GM18951 (cell line): ENCODE measurements at regions not wholly inside any gene's neighbourhood (a gene's known extent, or its start where the extent isn't known, plus 50 kb on each side); places are given as distances from the start of the nearest gene placed in this dataset.
"Not testable (repeated sequence)": the region's sequence is repeated elsewhere in the genome, so short reads cannot be mapped to it uniquely, and the experiment has no call there.

Source experiments
- POLR2A ChIP-seq: IDR thresholded peaks from 4 replicates; pipeline ENCODE4 v1.6.1; 2011; ENCODE audit warnings: mild to moderate bottlenecking; ENCODE audit not compliant: insufficient read length, insufficient read depth; ENCODE audit errors: extremely low read depth
- in situ Hi-C: fragments of 300-500 bp; cut with MboI; formaldehyde crosslinking; loops from one replicate; pipeline ENCODE4 v1.12.0; 2022; ENCODE audit warnings: low sequenced_read_pairs, mixed read lengths, inconsistent platforms; ENCODE audit not compliant: unreplicated experiment

DNA sequence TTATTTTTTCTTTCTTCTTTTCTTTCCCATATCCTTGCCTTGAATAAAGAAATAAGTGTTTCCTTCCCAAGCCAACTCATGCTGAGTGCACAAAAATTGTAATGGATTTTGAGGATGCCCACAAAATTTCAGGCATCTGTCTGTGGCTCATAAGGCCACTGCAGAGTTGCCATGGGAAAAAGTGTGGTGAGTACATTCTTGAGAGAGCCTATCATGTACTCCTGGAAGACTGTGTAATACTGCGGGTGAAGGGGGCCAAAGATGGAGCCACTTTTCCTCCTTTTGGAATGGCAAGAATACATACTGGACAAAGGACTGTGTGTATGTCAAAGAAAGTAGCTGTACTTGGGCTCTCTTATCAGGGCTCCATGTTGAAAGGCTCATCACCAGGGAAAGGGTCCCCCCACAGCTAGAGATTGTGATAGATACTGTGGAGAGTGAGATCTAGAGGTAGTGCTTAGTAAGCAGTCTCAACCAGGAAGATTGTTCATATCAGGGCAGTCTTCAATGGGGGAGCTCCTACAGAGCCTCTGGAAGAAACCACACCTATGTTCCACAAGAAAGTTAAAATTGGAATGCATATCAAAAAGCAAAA, 341.6 kb upstream of the KCND2 start:
- no peak for TF ChIP-seq POLR2A
- in situ Hi-C loops = loop anchor here (25.0 kb wide), 2 partner anchors 331 to 631 kb away; partner anchors contain the start of gene KCND2

DNA sequence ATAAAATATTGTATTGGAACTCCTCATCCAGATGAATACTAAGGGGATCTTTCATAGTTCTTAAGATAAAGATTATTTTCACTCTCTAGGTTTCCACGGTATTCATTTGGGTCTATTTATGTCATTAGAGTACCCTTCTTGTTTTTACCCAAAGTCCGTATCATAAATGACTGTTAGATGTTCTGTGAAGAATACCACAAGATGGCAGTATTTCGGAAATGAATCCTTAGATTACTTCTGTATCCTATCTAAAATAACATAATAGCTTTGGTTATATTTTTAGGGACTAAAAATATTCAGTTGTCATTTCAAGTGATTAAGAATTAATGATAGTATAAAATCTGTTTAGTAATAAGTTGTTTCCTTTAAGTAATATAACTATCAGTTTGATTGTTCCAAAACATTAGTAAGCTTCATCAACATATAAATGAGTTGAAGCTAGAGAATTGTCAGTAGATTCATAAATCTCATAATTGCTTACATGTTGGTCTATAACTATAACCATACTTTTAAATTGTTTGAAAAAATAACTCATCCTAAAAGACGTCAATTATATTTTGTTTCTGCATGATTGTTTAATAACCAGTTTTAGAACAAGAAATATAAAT, 337.5 kb upstream of the KCND2 start:
- no peak for TF ChIP-seq POLR2A
- in situ Hi-C loops = loop anchor here (25.0 kb wide), 2 partner anchors 327 to 627 kb away; partner anchors contain the start of gene KCND2

DNA sequence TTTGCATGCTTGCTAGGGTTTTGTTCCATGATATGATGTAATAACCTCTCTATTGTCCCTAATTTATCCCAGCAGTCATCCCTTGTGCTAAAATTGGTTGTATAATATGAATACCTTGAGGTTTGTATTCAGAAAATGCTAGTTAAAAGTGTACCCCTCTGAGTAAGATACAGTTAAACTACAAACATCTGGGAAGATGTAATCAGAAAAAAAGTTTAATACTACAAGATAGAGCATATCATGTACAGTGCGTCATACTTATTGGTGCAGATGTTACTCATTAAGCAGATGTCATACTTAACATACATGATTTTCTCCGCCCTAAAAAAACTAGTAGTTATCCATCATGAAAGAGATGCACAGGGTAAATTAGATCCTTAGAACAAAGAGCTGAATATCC, 336.1 kb upstream of the KCND2 start:
- in situ Hi-C loops = loop anchor here (25.0 kb wide), 2 partner anchors 325 to 625 kb away; partner anchors contain the start of gene KCND2
- TF ChIP-seq POLR2A = no peak

DNA sequence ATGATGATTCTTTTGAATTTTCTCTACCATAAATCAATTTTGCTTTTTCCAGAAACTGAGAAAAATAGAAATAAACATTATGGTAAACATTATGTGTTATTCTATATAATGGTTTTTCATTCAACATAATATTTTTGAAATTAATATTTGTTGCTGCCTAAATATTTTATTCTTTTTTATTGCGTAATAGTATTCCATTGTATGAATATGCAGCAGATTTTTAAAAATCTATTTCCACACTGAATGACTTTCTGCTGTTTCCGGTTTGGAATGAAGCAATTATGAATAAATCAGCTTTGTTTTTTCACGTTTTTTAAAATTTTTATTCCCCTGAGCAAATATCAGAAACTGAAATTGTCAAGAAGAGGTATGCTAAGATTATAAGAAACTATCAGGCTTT, 335.2 kb upstream of the KCND2 start:
- in situ Hi-C loops = loop anchor here (25.0 kb wide), 2 partner anchors 325 to 625 kb away; partner anchors contain the start of gene KCND2
- TF ChIP-seq POLR2A = no peak

DNA sequence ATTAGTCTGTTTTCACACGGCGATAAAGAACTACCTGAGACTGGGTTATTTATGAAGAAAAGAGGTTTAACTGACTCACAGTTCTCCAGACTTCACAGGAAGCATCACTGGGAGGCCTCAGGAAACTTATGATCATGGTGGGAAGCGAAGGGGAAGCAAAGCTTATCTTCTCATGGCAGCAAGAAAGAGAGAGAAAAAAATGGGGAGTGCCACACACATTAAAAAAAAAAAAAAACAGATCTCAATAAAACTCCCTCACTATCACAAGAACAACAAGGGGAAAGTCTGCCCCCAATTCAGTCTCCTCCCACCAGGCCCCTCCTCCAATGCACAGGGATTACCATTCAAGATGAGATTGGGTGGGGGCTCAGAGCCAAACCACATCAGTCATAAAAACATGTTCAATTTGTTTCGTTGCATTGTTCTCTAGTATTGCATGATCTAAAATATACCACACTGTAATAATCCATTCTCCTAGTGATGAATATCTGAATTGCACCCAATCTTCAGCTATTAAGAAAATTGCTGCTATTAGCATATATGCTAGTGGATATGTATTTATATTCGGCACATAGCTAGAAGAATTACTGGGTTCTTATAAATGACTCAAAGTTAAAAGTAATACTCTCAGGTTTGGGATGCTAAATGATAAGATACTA, 328.9 kb upstream of the KCND2 start:
- in situ Hi-C loops = loop anchor here (25.0 kb wide), 2 partner anchors 318 to 618 kb away; partner anchors contain the start of gene KCND2
- TF ChIP-seq POLR2A = no peak

DNA sequence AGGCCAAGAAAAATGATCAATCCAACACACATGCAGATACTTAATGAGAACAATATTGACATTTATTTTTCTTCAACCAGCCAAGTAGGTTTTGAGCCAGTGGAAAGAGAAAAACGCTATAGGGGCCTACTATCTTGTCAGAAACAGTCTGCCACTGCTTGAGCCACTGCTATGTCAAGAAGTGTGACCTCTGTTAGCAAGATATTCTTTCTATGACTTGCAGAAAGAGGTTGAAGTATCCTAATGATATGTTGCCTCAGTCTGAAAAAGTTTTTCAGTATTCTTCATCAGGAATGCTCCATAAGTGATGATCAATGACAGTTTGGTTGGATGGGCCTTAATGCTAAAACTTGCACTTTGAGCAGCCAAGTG, 328.4 kb upstream of the KCND2 start:
- in situ Hi-C loops = loop anchor here (25.0 kb wide), 2 partner anchors 318 to 618 kb away; partner anchors contain the start of gene KCND2
- no peak for TF ChIP-seq POLR2A

DNA sequence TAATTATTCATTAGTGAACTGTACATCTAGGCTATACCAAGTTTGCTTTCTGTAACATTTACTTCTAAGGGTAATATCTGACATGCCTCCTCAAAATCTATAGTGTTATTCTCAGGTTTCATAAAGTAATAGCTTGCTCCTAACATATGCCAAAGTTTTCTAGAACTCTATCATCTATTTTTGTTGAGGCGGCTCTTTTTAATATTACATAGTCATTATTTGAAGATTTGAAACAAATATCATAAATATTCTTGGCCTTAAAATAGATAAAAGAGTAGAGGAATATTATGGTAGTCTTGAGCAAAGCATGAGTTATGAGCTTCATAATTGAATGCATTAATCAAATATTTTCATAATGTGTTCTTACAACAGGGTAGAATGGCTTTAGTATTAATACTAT, 327.2 kb upstream of the KCND2 start:
- in situ Hi-C loops = loop anchor here (25.0 kb wide), 2 partner anchors 316 to 616 kb away; partner anchors contain the start of gene KCND2

DNA sequence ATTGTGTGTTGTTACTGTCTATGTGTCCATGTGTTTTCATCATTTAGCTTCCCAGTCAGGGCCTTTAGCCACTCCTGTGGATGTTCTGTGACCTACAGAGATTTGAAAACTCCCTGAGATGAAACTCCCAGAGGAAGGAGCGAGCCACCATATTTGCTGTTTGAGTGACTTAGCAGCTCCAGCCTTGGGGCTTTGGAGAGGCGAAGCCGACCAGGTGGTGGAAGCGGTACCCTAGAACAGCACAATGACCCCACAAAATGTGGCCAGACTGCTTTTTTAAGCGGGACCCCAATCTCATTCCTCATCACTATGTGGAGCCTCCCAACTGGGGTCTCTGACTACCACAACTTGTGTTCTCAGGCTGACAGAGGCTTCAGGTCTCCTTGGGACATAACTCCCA, 323.9 kb upstream of the KCND2 start:
- in situ Hi-C loops = loop anchor here (25.0 kb wide), 2 partner anchors 313 to 613 kb away; partner anchors contain the start of gene KCND2
- TF ChIP-seq POLR2A = no peak

More for the DNA sequence above, 327.2 kb upstream of the KCND2 start:
- TF ChIP-seq POLR2A = no peak

DNA sequence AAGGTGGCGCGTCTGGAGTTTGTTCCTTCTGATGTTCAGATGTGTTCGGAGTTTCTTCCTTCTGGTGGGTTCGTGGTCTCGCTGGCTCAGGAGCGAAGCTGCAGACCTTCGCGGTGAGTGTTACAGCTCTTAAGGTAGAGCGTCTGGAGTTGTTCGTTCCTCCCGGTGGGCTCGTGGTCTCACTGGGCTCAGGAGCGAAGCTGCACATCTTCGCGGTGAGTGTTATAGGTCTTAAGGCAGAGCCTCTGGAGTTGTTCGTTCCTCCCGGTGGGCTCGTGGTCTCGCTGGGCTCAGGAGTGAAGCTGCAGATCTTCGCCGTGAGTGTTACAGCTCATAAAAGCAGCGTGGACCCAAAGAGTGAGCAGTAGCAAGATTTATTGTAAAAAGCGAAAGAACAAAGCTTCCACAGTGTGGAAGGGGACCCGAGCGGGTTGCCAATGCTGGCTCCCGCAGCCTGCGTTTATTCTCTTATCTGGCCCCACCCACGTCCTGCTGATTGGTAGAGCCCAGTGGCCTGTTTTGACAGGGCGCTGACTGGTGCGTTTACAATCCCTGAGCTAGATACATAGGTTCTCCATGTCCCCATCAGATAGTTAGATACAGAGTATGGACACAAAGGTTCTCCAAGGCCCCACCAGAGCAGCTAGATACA, 322.5 kb upstream of the KCND2 start:
- in situ Hi-C loops = not testable (repeated sequence)

DNA sequence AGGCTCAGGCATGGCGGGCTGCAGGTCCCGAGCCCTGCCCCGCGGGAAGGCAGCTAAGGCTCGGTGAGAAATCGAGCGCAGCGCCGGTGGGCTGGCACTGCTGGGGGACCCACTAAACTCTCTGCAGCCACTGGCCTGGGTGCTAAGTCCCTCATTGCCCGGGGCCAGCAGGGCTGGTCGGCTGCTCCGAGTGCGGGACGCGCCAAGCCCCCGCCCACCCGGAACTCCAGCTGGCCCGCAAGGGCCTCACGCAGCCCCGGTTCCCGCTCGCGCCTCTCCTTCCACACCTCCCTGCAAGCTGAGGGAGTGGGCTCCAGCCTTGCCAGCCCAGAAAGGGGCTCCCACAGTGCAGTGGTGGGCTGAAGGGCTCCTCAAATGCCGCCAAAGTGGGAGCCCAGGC, 321.4 kb upstream of the KCND2 start:
- in situ Hi-C loops = not testable (repeated sequence)

DNA sequence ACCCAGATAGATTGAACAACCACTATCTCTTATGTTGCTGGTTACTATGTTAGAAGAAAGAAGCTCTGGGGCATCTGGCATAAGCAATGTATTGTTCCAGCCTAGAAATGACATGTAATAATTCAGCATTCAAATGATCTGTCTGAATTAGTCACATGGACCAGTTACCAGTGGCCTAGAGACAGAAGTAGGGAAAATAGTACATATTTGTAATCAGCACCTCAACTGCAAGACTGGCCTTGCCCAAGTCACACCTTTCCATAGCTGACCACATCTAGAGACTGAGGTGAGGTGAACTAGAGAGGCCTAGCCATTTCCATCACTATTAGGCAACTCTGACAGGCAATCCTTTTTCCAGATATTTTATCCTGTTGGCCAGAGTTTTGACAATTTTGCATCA, 315.6 kb upstream of the KCND2 start:
- in situ Hi-C loops = no loop called here
- no peak for TF ChIP-seq POLR2A

DNA sequence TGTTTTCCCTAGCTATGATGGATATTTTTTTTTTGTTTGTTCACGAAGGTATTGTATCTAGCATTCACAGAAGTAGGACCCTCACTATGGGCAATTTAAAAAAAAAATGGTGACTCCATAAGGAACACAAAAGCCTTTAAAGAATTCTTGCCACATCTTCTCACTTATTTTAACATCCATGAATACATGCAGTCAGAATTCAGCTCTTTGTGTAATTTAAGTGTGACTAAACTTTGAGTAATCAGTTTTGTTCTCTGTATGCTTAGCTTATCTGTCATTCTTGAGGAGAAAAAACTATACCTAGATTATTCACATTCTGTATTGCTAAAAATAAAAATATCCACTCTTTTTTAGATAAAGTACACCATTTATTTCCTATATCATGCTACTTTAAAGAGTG, 313.2 kb upstream of the KCND2 start:
- in situ Hi-C loops = no loop called here
- no peak for TF ChIP-seq POLR2A

DNA sequence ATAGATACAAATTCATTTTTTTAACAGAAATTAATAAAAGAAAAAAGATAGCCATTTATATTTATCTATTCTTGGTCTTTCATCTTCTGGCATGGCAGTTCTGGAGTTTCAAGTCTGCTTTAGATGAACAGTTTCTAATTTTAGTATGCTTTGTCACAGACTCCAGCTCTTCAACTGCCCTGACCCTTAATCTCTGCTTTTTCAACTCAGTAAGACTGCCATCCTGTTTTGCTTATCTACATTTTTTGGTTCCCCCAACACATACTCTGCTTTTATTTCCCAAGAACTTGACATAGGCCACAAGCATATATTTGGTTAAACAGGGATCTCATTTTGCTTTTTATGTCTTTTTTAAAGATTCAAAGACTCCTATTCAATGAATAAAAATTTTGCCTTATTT, 309.3 kb upstream of the KCND2 start:
- in situ Hi-C loops = no loop called here
- TF ChIP-seq POLR2A = no peak
